ENCODE measurements at regions not wholly inside any gene's neighbourhood (a gene's known extent, or its start where the extent isn't known, plus 50 kb on each side); places are given as distances from the start of the nearest gene placed in this dataset.

GRCh38 chr2:239499726-239500573 lies 99.1 kb upstream of the HDAC4 start:
- Histone ChIP-seq H3K4me3 (no peak overlapping the region), H3K9me3 (no peaks in the 10 kb centered on the region), H3K27me3 (no peaks in the 10 kb centered on the region), H3K27ac (no peak overlapping the region), H3K36me3 (ENCODE audit: low read depth, missing control alignments) (no peaks in the 10 kb centered on the region), H3K4me1 (peaks cover 16% of the 10 kb centered on the region)
- TF ChIP-seq CTCF (IDR thresholded peaks at IDR 0.05) (no peak), POLR2A (IDR thresholded peaks at IDR 0.05) (no peak)
- intact Hi-C loops (cut with DNase I; ENCODE audit: low total_unique reads): no loop called here
- DNase-seq: no peak
- 50 to 54% methylated on average over 12 to 13 of the region's 13 CpGs for WGBS, 2 donors

GRCh38 chr2:239498981-239499634 lies 98.3 kb upstream of the HDAC4 start:
- WGBS, 2 donors: 66% methylated on average over 19 to 21 of the region's 21 CpGs
- intact Hi-C loops (cut with DNase I; ENCODE audit: low total_unique reads): no loop called here
- no peaks in the 10 kb centered on the region for H3K36me3 ChIP-seq (ENCODE audit: low read depth, missing control alignments)
- peaks cover 19% of the 10 kb centered on the region for H3K4me1 ChIP-seq
- peak; percentile 60 for DNase-seq
- H3K4me3 ChIP-seq: no peak overlapping the region
- H3K27ac ChIP-seq: no peak overlapping the region
- no peaks in the 10 kb centered on the region for H3K9me3 ChIP-seq
- H3K27me3 ChIP-seq: no peaks in the 10 kb centered on the region
- no peak for TF ChIP-seq CTCF (IDR thresholded peaks at IDR 0.05)

- intact Hi-C loops (cut with DNase I; ENCODE audit: low total_unique reads): no loop called here
- 55 to 64% methylated on average over 16 of the region's 16 CpGs for WGBS, 2 donors
- Histone ChIP-seq H3K4me3 (no peak overlapping the region), H3K27ac (no peak overlapping the region), H3K9me3 (no peaks in the 10 kb centered on the region), H3K36me3 (ENCODE audit: low read depth, missing control alignments) (no peaks in the 10 kb centered on the region), H3K27me3 (no peaks in the 10 kb centered on the region), H3K4me1 (peaks cover 19% of the 10 kb centered on the region)
- DNase-seq: peak; percentile 26
- no peak for TF ChIP-seq POLR2A (IDR thresholded peaks at IDR 0.05)
- TF ChIP-seq CTCF (IDR thresholded peaks at IDR 0.05): no peak
These were observed 97.8 kb upstream of the HDAC4 start for GRCh38 chr2:239498576-239498975.

- 62 to 94% methylated on average over 2 of the region's 2 CpGs for WGBS, 2 donors
- H3K27me3 ChIP-seq: no peaks in the 10 kb centered on the region
- intact Hi-C loops (cut with DNase I; ENCODE audit: low total_unique reads): no loop called here
These were observed 95.9 kb upstream of the HDAC4 start for GRCh38 chr2:239496700-239497099.

More at GRCh38 chr2:239496700-239497099, 95.9 kb upstream of the HDAC4 start:
- peak; percentile 79 for DNase-seq
- H3K4me3 ChIP-seq: no peak overlapping the region
- H3K27ac ChIP-seq: no peak overlapping the region
- peaks cover 19% of the 10 kb centered on the region for H3K4me1 ChIP-seq
- H3K9me3 ChIP-seq: no peaks in the 10 kb centered on the region
- no peaks in the 10 kb centered on the region for H3K36me3 ChIP-seq (ENCODE audit: low read depth, missing control alignments)
- TF ChIP-seq CTCF (IDR thresholded peaks at IDR 0.05) (no peak), POLR2A (IDR thresholded peaks at IDR 0.05) (no peak)

Measured in testis (tissue), 2 donors.